ENCODE measurements at regions not wholly inside any gene's neighbourhood (a gene's known extent, or its start where the extent isn't known, plus 50 kb on each side); places are given as distances from the start of the nearest gene placed in this dataset.

DNA sequence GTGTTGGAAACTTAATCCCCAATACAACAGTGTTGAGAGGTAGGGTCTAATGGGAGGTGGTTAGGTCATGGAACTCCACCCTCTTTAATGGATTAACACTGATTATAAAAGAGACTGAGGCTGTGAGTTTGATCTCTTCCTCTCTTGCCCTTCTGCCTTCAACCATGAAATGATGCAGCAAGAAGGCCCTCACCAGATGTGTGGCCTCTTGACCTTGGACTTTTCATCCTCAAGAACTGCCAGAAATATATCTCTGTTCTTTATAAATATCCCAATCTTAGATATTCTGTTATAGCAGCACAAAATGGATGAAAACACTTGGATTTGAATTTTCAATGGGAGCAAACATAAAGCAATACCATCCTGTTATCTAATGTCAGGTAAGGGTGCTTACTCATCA lies 67.6 kb downstream of the NMUR2 start:
- TF ChIP-seq, protein P1, sequence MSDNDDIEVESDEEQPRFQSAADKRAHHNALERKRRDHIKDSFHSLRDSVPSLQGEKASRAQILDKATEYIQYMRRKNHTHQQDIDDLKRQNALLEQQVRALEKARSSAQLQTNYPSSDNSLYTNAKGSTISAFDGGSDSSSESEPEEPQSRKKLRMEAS (IDR thresholded peaks at IDR 0.05; ENCODE audit: low read depth, low read length), result no peak
- TF ChIP-seq, protein P2, sequence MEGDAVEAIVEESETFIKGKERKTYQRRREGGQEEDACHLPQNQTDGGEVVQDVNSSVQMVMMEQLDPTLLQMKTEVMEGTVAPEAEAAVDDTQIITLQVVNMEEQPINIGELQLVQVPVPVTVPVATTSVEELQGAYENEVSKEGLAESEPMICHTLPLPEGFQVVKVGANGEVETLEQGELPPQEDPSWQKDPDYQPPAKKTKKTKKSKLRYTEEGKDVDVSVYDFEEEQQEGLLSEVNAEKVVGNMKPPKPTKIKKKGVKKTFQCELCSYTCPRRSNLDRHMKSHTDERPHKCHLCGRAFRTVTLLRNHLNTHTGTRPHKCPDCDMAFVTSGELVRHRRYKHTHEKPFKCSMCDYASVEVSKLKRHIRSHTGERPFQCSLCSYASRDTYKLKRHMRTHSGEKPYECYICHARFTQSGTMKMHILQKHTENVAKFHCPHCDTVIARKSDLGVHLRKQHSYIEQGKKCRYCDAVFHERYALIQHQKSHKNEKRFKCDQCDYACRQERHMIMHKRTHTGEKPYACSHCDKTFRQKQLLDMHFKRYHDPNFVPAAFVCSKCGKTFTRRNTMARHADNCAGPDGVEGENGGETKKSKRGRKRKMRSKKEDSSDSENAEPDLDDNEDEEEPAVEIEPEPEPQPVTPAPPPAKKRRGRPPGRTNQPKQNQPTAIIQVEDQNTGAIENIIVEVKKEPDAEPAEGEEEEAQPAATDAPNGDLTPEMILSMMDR (IDR thresholded peaks at IDR 0.05; ENCODE audit: low read depth, low read length), result no peak
- TF ChIP-seq MYC (IDR thresholded peaks at IDR 0.05; ENCODE audit: low read depth, low read length) (no peak), POLR2A (IDR thresholded peaks at IDR 0.05; ENCODE audit: extremely low read depth, insufficient read length) (no peak)

DNA sequence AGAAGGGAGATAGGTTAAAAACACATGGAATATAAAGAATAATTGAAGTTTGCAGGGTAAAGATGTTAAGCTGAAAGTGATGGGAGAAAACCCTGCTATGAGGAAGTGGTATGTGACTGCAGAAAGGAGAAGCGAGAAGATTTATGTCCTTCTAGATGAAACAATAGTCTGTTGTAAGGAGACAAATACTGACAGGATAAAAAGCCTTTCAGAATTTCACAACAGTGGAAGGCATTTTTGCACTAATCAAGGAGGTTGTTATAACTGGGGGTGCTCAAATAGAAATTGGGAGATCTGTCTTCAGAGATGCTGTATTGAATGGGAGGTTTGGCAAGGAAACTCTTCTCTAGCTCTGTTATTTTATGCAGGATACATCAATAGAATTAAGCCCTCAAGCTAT lies 69.6 kb downstream of the NMUR2 start:
- DNase-seq (ENCODE audit: low read depth), result no peak
- TF ChIP-seq MYC (IDR thresholded peaks at IDR 0.05; ENCODE audit: low read depth, low read length) (no peak), POLR2A (IDR thresholded peaks at IDR 0.05; ENCODE audit: extremely low read depth, insufficient read length) (no peak)
- TF ChIP-seq, protein P2 (IDR thresholded peaks at IDR 0.05; ENCODE audit: low read depth, low read length), result no peak
- TF ChIP-seq, protein P1 (IDR thresholded peaks at IDR 0.05; ENCODE audit: low read depth, low read length), result no peak
- no peak overlapping the region for H3K4me3 ChIP-seq (ENCODE audit: low read depth, low read length)

More for the DNA sequence above, 67.6 kb downstream of the NMUR2 start:
- no peak overlapping the region for H3K4me3 ChIP-seq (ENCODE audit: low read depth, low read length)
- DNase-seq (ENCODE audit: low read depth), result no peak

DNA sequence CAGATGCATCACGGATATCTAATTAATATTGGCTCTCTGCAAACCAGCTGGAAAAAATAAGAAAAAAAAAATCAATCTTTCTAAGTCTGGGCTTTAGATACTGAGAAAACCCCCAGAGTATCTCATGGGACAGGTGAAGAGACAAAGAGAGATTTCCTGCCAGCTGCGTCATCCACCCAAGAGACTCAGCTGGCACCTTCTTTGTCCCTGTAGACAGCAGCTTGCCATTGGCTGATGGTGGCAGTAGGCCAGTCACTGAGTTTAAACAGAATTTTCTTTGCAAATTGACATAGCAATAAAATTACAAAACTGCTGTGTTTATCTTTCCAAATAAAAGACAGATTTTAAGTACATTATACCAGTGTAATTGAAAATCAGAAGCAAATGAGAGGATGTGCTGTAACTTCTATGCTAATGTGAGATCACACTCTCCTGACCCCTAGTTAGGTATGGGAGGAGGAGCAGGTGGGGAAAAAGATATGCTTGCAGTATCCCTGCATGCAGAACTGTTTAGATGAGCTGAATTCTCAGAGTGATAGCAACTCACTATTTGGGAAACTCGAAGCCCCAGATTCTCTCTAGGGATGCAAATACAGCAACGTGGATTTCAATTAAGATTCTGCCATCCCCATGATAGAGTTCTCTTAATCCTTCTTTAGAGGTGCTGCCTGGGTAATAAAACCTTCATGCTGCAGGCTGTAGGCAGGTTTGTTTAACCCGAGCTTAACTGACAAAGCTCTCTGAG lies 72.2 kb downstream of the NMUR2 start:
- DNase-seq (ENCODE audit: low read depth), result no peak
- no peak overlapping the region for H3K4me3 ChIP-seq (ENCODE audit: low read depth, low read length)
- TF ChIP-seq, protein P1 (IDR thresholded peaks at IDR 0.05; ENCODE audit: low read depth, low read length), result no peak
- no peak for TF ChIP-seq POLR2A (IDR thresholded peaks at IDR 0.05; ENCODE audit: extremely low read depth, insufficient read length)
- TF ChIP-seq, protein P2 (IDR thresholded peaks at IDR 0.05; ENCODE audit: low read depth, low read length), result no peak
- TF ChIP-seq MYC (IDR thresholded peaks at IDR 0.05; ENCODE audit: low read depth, low read length), result no peak

DNA sequence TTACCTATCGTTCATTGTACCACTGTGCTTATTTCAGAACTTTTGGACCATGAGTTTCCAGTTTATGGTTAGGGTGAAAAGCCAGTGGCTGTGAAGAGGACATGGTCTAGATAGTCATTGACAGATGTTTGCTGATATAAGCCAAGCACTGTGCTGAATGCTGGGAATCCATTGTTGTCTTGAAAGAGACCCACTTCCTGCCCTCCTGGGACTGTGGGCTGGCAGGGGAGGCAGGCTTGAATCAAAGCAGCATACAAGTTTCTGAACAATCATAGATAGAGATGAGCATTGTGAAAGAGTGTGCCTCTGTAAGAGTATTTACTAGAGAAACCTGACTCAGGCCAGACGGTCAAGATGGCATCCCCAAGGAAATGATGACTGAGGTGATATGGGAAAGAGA lies 73.4 kb downstream of the NMUR2 start:
- no peak for DNase-seq (ENCODE audit: low read depth)
- TF ChIP-seq, protein P1 (IDR thresholded peaks at IDR 0.05; ENCODE audit: low read depth, low read length), result no peak
- no peak for TF ChIP-seq MYC (IDR thresholded peaks at IDR 0.05; ENCODE audit: low read depth, low read length)
- TF ChIP-seq POLR2A (IDR thresholded peaks at IDR 0.05; ENCODE audit: extremely low read depth, insufficient read length), result no peak
- TF ChIP-seq, protein P2 (IDR thresholded peaks at IDR 0.05; ENCODE audit: low read depth, low read length), result no peak
- H3K4me3 ChIP-seq (ENCODE audit: low read depth, low read length), result no peak overlapping the region

DNA sequence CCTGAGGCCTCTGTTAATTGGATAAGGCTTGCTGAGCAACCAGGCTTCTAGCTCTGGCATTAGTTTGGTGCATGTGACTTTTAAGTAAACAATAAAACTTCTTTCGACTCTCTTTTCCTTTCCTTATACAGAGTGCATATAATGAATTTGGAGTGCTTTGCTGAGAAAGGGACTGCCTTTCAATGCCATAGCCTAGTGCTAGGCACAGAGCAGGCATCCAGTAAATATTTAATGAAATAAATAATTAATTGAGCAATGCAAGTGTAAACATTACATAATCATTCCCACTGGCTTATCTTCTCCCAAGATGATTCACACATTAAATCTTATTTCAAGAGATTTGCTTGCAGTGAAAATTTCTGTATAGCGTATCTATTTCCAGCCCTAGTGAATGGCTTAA lies 74.1 kb downstream of the NMUR2 start:
- no peak for DNase-seq (ENCODE audit: low read depth)
- H3K4me3 ChIP-seq (ENCODE audit: low read depth, low read length), result no peak overlapping the region
- TF ChIP-seq MYC (IDR thresholded peaks at IDR 0.05; ENCODE audit: low read depth, low read length) (no peak), POLR2A (IDR thresholded peaks at IDR 0.05; ENCODE audit: extremely low read depth, insufficient read length) (no peak)
- TF ChIP-seq, protein P2 (IDR thresholded peaks at IDR 0.05; ENCODE audit: low read depth, low read length), result no peak
- TF ChIP-seq, protein P1 (IDR thresholded peaks at IDR 0.05; ENCODE audit: low read depth, low read length), result no peak

Measured in NB4 (cell line).